ENCODE measurements at regions not wholly inside any gene's neighbourhood (a gene's known extent, or its start where the extent isn't known, plus 50 kb on each side); places are given as distances from the start of the nearest gene placed in this dataset.

DNA sequence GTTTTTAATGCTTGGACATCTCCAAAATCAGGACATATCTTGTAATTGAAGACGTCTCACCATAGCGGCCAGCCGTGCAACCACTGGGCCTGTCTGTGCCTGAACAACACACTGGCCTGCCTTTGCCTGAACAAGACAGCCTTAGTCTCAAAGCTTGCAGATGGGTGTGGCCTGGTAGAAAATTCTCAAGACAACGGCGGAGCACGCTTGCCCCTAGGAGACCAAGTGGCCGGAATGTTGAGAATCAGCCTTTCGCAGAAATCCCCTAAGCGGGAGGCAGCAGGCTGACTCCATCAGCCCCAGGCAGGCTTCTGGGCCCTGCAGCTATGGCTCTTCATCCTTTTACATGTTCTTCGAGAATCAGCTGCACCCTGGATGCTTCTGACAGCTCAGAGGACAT, 98.0 kb upstream of the C1orf174 start:
- Histone ChIP-seq H2BK20ac (ENCODE audit: low read depth, low read length) (no peak overlapping the region), H3K27me3 (ENCODE audit: control insufficient read depth, insufficient read depth, low read length) (no peaks in the 10 kb centered on the region), H2AK5ac (ENCODE audit: low read depth, low read length) (no peak overlapping the region), H3K4me1 (ENCODE audit: control insufficient read depth, insufficient read depth, low read length) (no peaks in the 10 kb centered on the region), H4K8ac (ENCODE audit: low read depth in 2 of 2, low read length in 2 of 2) (no peak overlapping the region), H3K4me2 (ENCODE audit: low read depth, low read length) (no peak overlapping the region), H3K23ac (ENCODE audit: low read depth, low read length) (no peak overlapping the region), H3K79me1 (ENCODE audit: low read depth in 1 of 2, low read length in 2 of 2) (no peaks in the 10 kb centered on the region), H2BK120ac (ENCODE audit: low read depth, low read length) (no peak overlapping the region), H3K36me3 (ENCODE audit: control insufficient read depth, insufficient read depth, low read length) (no peaks in the 10 kb centered on the region), H2BK5ac (ENCODE audit: low read depth, low read length, poor library complexity, severe bottlenecking) (no peak overlapping the region), H3K9me1 (ENCODE audit: insufficient read depth, low read length) (no peaks in the 10 kb centered on the region), H4K91ac (ENCODE audit: insufficient read depth, low read depth, low read length) (no peak overlapping the region), H3K18ac (ENCODE audit: low read depth, low read length) (no peak overlapping the region), H3K4ac (ENCODE audit: low read depth, low read length) (no peak overlapping the region), H3K9ac (ENCODE audit: low read depth, low read length) (no peak overlapping the region), H3K56ac (ENCODE audit: extremely low read depth, insufficient read depth, low read length) (no peak overlapping the region), H2AK9ac (replicated peaks; ENCODE audit: low read depth, low read length, poor library complexity) (no peak overlapping the region), H4K5ac (ENCODE audit: low read depth, low read length) (no peak overlapping the region), H2AFZ (replicated peaks; ENCODE audit: low read length, poor library complexity) (no peak overlapping the region), H3K27ac (ENCODE audit: insufficient read depth, low read length) (no peak overlapping the region), H3K9me3 (ENCODE audit: control insufficient read depth, insufficient read depth, low read length) (peaks cover 54% of the 10 kb centered on the region), H4K20me1 (ENCODE audit: insufficient read depth, low read length) (no peaks in the 10 kb centered on the region), H3K14ac (replicated peaks; ENCODE audit: low read depth, low read length) (no peak overlapping the region), H2BK15ac (ENCODE audit: low read depth, low read length) (no peak overlapping the region), H3K4me3 (ENCODE audit: insufficient read depth, low read depth, low read length) (no peak overlapping the region)
- intact Hi-C loops (cut with micrococcal nuclease) = no loop called here
- in situ Hi-C loops (cut with MboI; ENCODE audit: low sequenced_read_pairs) = no loop called here
- ChIA-PET CTCF (no interaction called here), POLR2A (ENCODE audit: unreplicated experiment) (no interaction called here)
- TF ChIP-seq FOS (IDR thresholded peaks at IDR 0.05; ENCODE audit: low read depth, low read length) (no peak), MAZ (IDR thresholded peaks at IDR 0.05; ENCODE audit: borderline replicate concordance, low read depth, low read length) (no peak), MAFK (IDR thresholded peaks at IDR 0.05; ENCODE audit: low read depth, low read length) (no peak), POLR2A (IDR thresholded peaks at IDR 0.05; ENCODE audit: low read depth, low read length) (no peak), RFX5 (IDR thresholded peaks at IDR 0.05; ENCODE audit: low read depth, low read length) (no peak), MXI1 (IDR thresholded peaks at IDR 0.05; ENCODE audit: borderline replicate concordance, low read depth, low read length) (no peak), NFE2L2 (IDR thresholded peaks at IDR 0.05; ENCODE audit: low read depth, low read length) (no peak), CEBPB (IDR thresholded peaks at IDR 0.05; ENCODE audit: low read depth, low read length) (no peak), RAD21 (IDR thresholded peaks at IDR 0.05; ENCODE audit: low read length) (no peak), BHLHE40 (IDR thresholded peaks at IDR 0.05; ENCODE audit: low read depth, low read length) (no peak), RCOR1 (IDR thresholded peaks at IDR 0.05; ENCODE audit: insufficient replicate concordance, low read length) (no peak)
- TF ChIP-seq, protein P1, sequence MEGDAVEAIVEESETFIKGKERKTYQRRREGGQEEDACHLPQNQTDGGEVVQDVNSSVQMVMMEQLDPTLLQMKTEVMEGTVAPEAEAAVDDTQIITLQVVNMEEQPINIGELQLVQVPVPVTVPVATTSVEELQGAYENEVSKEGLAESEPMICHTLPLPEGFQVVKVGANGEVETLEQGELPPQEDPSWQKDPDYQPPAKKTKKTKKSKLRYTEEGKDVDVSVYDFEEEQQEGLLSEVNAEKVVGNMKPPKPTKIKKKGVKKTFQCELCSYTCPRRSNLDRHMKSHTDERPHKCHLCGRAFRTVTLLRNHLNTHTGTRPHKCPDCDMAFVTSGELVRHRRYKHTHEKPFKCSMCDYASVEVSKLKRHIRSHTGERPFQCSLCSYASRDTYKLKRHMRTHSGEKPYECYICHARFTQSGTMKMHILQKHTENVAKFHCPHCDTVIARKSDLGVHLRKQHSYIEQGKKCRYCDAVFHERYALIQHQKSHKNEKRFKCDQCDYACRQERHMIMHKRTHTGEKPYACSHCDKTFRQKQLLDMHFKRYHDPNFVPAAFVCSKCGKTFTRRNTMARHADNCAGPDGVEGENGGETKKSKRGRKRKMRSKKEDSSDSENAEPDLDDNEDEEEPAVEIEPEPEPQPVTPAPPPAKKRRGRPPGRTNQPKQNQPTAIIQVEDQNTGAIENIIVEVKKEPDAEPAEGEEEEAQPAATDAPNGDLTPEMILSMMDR (conservative IDR thresholded peaks at IDR 0.05; ENCODE audit: low read depth, low read length) = no peak
- TF ChIP-seq, protein P2, sequence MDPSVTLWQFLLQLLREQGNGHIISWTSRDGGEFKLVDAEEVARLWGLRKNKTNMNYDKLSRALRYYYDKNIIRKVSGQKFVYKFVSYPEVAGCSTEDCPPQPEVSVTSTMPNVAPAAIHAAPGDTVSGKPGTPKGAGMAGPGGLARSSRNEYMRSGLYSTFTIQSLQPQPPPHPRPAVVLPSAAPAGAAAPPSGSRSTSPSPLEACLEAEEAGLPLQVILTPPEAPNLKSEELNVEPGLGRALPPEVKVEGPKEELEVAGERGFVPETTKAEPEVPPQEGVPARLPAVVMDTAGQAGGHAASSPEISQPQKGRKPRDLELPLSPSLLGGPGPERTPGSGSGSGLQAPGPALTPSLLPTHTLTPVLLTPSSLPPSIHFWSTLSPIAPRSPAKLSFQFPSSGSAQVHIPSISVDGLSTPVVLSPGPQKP (IDR thresholded peaks at IDR 0.05; ENCODE audit: borderline replicate concordance, low read depth, low read length) = no peak
- no peak for ATAC-seq (ENCODE audit: low read depth)
- dilution Hi-C loops (cut with HindIII; ENCODE audit: low sequenced_read_pairs, unreplicated experiment) = no loop called here
- WGBS, 2 experiments (ENCODE audit: extremely low coverage in 2 of 2, insufficient read length in 1 of 2) = 60% methylated on average over 4 of the region's 10 CpGs; no CpG with 5 or more reads in 1 of the 2 experiments
- no peak for DNase-seq
- BruUV-seq (replicated peaks) = no TSS peak
